Stomach smooth muscle (tissue), 2 donors: ENCODE measurements at regions not wholly inside any gene's neighbourhood (a gene's known extent, or its start where the extent isn't known, plus 50 kb on each side); places are given as distances from the start of the nearest gene placed in this dataset.
A peak's percentile ranks its signal among the peaks of the same experiment; 100 is the strongest.

Source experiments
- H3K27ac ChIP-seq: one replicate; pipeline ENCODE4 v1.7.0; 2013; ENCODE audit warnings: mild to moderate bottlenecking, low read length, inconsistent platforms
- H3K27me3 ChIP-seq, 2 donors: one replicate each; pipeline ENCODE4 v1.7.0; 2013; ENCODE audit warnings: low read length in 2 of 2; ENCODE audit not compliant: insufficient read depth in 2 of 2, control insufficient read depth in 1 of 2
- H3K36me3 ChIP-seq, 2 donors: one replicate each; pipeline ENCODE4 v1.7.0; 2013; ENCODE audit warnings: low read length in 2 of 2; ENCODE audit not compliant: control insufficient read depth in 2 of 2, insufficient read depth in 2 of 2
- H3K4me1 ChIP-seq: one replicate; pipeline ENCODE4 v1.7.0; 2013; ENCODE audit warnings: low read length; ENCODE audit not compliant: control insufficient read depth, insufficient read depth
- H3K4me3 ChIP-seq, 2 donors: one replicate each; pipeline ENCODE4 v1.7.0; 2013; ENCODE audit warnings: low read length in 2 of 2
- H3K9ac ChIP-seq, 2 donors: one replicate each; pipeline ENCODE4 v1.7.0; 2013; ENCODE audit warnings: low read length in 2 of 2, mild to moderate bottlenecking in 1 of 2
- H3K9me3 ChIP-seq, 2 donors: one replicate each; pipeline ENCODE4 v1.7.0; 2013; ENCODE audit warnings: low read length in 2 of 2; ENCODE audit not compliant: control insufficient read depth in 2 of 2
- donor health status: healthy.
- donor health status: Pancreatic carcinoma.

DNA sequence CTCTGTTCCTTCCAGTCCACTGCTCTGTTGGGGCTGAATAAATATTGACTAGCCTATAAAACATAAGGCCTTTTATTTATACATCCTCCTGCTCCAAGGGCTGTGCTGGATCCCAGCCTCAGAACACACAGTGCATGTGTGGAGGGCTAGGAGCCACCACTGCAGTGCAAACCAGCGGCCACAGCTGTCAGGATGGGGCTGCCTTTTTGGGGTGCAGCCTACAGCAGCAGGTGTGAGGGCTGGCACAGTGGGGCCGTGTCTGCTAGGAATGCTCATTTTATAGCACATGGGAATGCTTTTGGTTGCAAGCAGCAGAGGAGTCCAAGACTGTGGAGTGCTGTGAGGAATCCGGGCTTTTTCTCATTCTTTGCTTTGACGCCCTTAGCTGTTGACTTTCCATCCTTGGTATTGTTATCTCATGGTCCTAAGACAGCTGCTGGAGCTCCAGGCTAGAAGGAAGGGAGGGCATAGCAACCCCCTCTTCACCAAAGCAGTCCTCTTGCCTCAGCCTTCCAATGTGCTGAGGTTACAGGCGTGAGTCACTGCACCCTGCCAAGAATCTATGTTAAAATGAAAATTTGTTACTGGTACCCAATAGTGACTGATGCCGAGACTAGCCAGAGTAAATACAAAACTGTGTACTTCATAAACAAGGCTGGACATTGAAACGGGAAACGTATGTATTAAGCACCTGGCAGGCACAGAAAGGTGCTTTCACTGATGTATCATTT is 334.3 kb upstream of the GATB start:
- Histone ChIP-seq H3K27ac (peak overlapping the region; percentile 11), H3K9me3 (no peaks in the 10 kb centered on the region), H3K36me3 (no peaks in the 10 kb centered on the region), H3K27me3 (no peaks in the 10 kb centered on the region), H3K4me3 (no peak overlapping the region), H3K4me1 (peaks cover 17% of the 10 kb centered on the region), H3K9ac (no peak overlapping the region)

DNA sequence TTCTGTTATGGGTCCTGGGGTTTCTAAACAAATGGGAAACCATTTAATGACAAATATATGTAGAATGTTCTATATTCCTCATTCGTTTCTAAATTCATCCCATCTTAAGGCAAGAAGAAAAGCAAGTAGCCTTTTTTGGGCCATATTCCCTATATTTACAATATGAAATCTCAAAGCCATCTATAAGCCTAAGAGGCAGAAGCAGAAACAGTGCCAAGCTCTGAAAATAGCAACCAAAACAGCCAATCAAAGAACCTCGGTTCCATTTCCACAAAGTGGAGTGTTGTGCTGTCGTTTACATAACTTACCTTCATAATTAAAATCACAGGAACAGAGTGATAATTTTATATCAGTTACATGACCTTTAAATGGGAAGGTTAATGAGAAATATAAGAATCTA is 330.6 kb upstream of the GATB start:
- no peaks in the 10 kb centered on the region for H3K36me3 ChIP-seq
- H3K4me3 ChIP-seq: no peak overlapping the region
- H3K9ac ChIP-seq: no peak overlapping the region
- H3K4me1 ChIP-seq: peaks cover 17% of the 10 kb centered on the region
- H3K27ac ChIP-seq: no peak overlapping the region
- no peaks in the 10 kb centered on the region for H3K9me3 ChIP-seq
- H3K27me3 ChIP-seq: no peaks in the 10 kb centered on the region

DNA sequence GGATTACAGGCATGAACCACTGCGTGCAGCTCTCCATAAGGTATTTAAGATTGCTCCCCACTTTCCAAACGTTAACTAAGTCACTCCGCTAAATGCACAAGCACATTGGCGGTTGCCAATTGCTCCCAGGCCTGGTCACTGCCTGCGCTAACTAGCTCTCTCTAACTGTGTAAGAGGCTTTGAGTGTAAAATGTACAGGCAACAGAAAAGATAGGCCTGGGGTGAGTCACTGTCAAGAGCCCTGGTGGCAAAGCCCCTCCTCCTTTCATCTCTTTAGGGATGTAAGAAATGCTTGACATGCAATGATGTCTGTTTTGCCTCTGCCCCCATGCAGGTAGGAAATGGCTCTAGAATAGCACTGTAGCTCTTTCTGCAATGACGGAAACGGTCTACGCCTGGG is 329.7 kb upstream of the GATB start:
- Histone ChIP-seq H3K27ac (no peak overlapping the region), H3K9ac (no peak overlapping the region), H3K9me3 (no peaks in the 10 kb centered on the region), H3K4me3 (no peak overlapping the region), H3K27me3 (no peaks in the 10 kb centered on the region), H3K4me1 (peaks cover 17% of the 10 kb centered on the region), H3K36me3 (no peaks in the 10 kb centered on the region)

DNA sequence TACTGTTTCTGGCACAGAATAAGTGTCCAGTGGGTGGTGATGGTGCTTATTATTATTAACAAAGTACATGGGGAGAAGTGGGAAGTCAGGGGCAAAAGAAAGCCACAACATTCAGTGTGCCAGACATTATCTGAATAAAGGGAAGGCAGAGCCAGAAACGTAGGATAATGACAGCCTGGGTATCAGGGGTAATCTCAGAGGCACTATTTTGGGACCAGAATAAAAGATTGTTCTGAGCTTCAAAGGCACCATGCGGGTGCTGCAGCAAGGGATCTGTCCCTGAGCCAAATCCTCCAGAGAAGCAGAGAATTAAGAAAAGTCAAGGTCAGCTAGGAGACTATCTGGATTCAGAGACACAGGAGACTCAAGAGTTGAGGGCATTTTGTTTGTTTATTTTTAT is 328.8 kb upstream of the GATB start:
- H3K36me3 ChIP-seq: no peaks in the 10 kb centered on the region
- H3K27ac ChIP-seq: no peak overlapping the region
- no peak overlapping the region for H3K9ac ChIP-seq
- H3K27me3 ChIP-seq: no peaks in the 10 kb centered on the region
- H3K9me3 ChIP-seq: no peaks in the 10 kb centered on the region
- peaks cover 9% of the 10 kb centered on the region for H3K4me1 ChIP-seq
- no peak overlapping the region for H3K4me3 ChIP-seq

- Histone ChIP-seq H3K9me3 (no peaks in the 10 kb centered on the region), H3K27me3 (no peaks in the 10 kb centered on the region), H3K27ac (no peak overlapping the region), H3K9ac (no peak overlapping the region), H3K4me1 (peaks cover 8% of the 10 kb centered on the region), H3K36me3 (no peaks in the 10 kb centered on the region), H3K4me3 (no peak overlapping the region)
These were observed 326.5 kb upstream of the GATB start for GRCh38 chr4:152087335-152087734.

- Histone ChIP-seq H3K9ac (no peak overlapping the region), H3K36me3 (no peaks in the 10 kb centered on the region), H3K4me3 (no peak overlapping the region), H3K27me3 (no peaks in the 10 kb centered on the region), H3K27ac (no peak overlapping the region), H3K4me1 (peaks cover 2% of the 10 kb centered on the region), H3K9me3 (no peaks in the 10 kb centered on the region)
These were observed 324.9 kb upstream of the GATB start for GRCh38 chr4:152085657-152086056.

- Histone ChIP-seq H3K36me3 (no peaks in the 10 kb centered on the region), H3K27me3 (no peaks in the 10 kb centered on the region), H3K27ac (no peak overlapping the region), H3K4me1 (no peaks in the 10 kb centered on the region), H3K9ac (no peak overlapping the region), H3K4me3 (no peak overlapping the region), H3K9me3 (no peaks in the 10 kb centered on the region)
These were observed 322.5 kb upstream of the GATB start for GRCh38 chr4:152083338-152083737.

GRCh38 chr4:152081024-152081423 is 320.2 kb upstream of the GATB start:
- no peaks in the 10 kb centered on the region for H3K27me3 ChIP-seq
- no peaks in the 10 kb centered on the region for H3K9me3 ChIP-seq
- no peak overlapping the region for H3K9ac ChIP-seq
- H3K4me1 ChIP-seq: no peaks in the 10 kb centered on the region
- no peak overlapping the region for H3K4me3 ChIP-seq
- no peaks in the 10 kb centered on the region for H3K36me3 ChIP-seq
- H3K27ac ChIP-seq: no peak overlapping the region

DNA sequence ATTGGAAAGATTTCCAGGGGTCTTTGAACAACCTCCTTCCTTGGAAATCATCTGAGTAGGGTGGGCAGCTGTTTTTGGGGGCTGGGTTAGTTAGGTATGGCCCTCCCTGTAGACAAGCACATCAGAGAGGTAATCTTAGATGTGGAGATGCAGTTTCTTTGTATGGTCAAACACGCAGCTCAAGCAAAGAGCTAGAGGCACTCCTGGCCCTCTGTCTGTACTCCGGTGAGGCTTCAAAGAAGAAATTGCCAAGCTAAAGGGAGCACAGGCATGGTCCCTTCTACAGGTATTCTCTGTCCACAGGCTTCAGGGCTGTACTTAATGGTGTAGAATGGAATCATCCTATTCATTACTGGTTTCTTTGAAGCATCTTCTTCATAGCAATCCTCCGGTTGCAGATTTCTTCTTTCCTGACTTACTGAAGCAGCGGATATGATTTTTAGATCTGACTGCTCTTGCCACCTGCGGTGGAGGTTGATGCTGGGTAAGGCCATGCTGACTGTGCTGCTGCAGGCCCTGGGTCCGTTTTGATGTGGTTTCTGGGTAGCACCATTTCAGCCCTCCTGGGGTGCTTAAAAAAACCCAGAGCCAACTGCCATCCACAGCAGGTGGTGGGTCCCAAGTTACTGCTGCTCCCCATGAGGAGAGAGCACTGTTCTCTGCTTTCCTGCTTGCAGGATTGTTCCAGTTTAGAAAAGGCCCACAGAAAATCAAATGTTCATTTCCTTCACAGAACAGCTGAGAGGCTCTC is 318.9 kb upstream of the GATB start:
- Histone ChIP-seq H3K9ac (no peak overlapping the region), H3K9me3 (no peaks in the 10 kb centered on the region), H3K4me1 (no peaks in the 10 kb centered on the region), H3K27ac (no peak overlapping the region), H3K36me3 (no peaks in the 10 kb centered on the region), H3K27me3 (no peaks in the 10 kb centered on the region), H3K4me3 (no peak overlapping the region)

DNA sequence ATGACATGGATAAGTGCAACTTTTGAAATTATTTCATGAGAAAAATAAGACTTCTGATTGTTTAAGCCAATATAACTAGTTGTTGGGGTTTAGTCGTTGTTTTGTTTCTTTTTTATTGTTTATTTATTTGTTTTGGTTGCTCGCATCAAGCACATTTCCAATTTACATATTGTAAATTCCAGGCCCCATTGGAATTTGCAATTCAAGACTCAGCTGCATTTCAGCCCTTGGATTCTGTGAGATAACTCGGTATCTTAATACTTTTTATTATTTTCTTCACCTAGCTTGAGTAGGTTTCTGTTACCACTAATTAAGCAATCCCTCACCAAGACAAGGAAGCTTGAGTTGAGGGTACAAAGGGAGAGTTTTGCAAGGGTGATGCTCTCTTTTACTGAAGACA is 318.3 kb upstream of the GATB start:
- Histone ChIP-seq H3K9ac (no peak overlapping the region), H3K27ac (no peak overlapping the region), H3K9me3 (no peaks in the 10 kb centered on the region), H3K27me3 (no peaks in the 10 kb centered on the region), H3K4me3 (no peak overlapping the region), H3K4me1 (no peaks in the 10 kb centered on the region), H3K36me3 (no peaks in the 10 kb centered on the region)

DNA sequence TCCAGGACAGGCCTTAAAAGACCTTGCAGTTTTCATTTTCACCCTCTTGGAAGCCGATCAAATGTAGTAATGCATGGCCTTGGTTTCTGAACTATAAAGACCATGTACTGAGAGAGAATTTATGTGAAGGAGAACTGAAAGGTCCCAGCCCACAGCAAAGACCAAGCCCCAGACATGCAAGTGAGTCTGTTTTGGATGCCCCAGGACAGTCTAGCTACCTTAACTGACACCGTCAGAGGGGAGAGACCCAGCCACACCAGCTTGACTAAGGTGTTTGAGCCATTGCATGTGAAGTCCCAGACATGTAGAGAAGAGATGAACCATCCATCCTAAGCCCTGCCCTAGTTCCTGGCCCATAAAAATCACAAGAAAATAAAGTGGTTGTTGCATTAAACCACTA is 316.8 kb upstream of the GATB start:
- Histone ChIP-seq H3K4me1 (no peaks in the 10 kb centered on the region), H3K27ac (no peak overlapping the region), H3K36me3 (no peaks in the 10 kb centered on the region), H3K27me3 (no peaks in the 10 kb centered on the region), H3K4me3 (no peak overlapping the region), H3K9ac (no peak overlapping the region), H3K9me3 (no peaks in the 10 kb centered on the region)
